ENCODE measurements at regions not wholly inside any gene's neighbourhood (a gene's known extent, or its start where the extent isn't known, plus 50 kb on each side); places are given as distances from the start of the nearest gene placed in this dataset.

- Histone ChIP-seq H3K9me3 (no peaks in the 10 kb centered on the region), H3K4me3 (no peak overlapping the region), H3K36me3 (no peaks in the 10 kb centered on the region), H3K27me3 (no peaks in the 10 kb centered on the region), H3K27ac (no peak overlapping the region), H3K4me1 (no peaks in the 10 kb centered on the region)
- ATAC-seq = no peak
- 69 to 89% methylated on average over 1 to 2 of the region's 2 CpGs for WGBS, 2 donors (ENCODE audit: low coverage in 1 of 2)
- TF ChIP-seq CTCF (IDR thresholded peaks at IDR 0.05) (no peak), POLR2A (IDR thresholded peaks at IDR 0.05) (no peak), EP300 (IDR thresholded peaks at IDR 0.05) (no peak), POLR2AphosphoS5 (IDR thresholded peaks at IDR 0.05) (no peak)
Observed at GRCh38 chr2:122639711-122640110, 884.3 kb downstream of the TSN start.

GRCh38 chr2:122643725-122644329 is 888.4 kb downstream of the TSN start:
- Histone ChIP-seq H3K27me3 (no peaks in the 10 kb centered on the region), H3K36me3 (no peaks in the 10 kb centered on the region), H3K4me1 (no peaks in the 10 kb centered on the region), H3K9me3 (no peaks in the 10 kb centered on the region), H3K4me3 (no peak overlapping the region), H3K27ac (no peak overlapping the region)
- TF ChIP-seq POLR2AphosphoS5 (IDR thresholded peaks at IDR 0.05) (no peak), EP300 (IDR thresholded peaks at IDR 0.05) (no peak), CTCF (IDR thresholded peaks at IDR 0.05) (no peak), POLR2A (IDR thresholded peaks at IDR 0.05) (no peak)
- no peak for ATAC-seq
- 25 to 67% methylated on average over 1 of the region's 1 CpG for WGBS, 2 donors (ENCODE audit: low coverage in 1 of 2)

- Histone ChIP-seq H3K4me1 (no peaks in the 10 kb centered on the region), H3K27ac (no peak overlapping the region), H3K9me3 (no peaks in the 10 kb centered on the region), H3K36me3 (no peaks in the 10 kb centered on the region), H3K4me3 (no peak overlapping the region), H3K27me3 (no peaks in the 10 kb centered on the region)
- no peak for TF ChIP-seq CTCF (IDR thresholded peaks at IDR 0.05)
- no peak for TF ChIP-seq EP300 (IDR thresholded peaks at IDR 0.05)
- no peak for TF ChIP-seq POLR2A (IDR thresholded peaks at IDR 0.05)
- TF ChIP-seq POLR2AphosphoS5 (IDR thresholded peaks at IDR 0.05) = no peak
- WGBS, 2 donors (ENCODE audit: low coverage in 1 of 2) = 78 to 84% methylated on average over 2 of the region's 2 CpGs
- ATAC-seq = no peak
Observed at GRCh38 chr2:122651236-122651635, 895.8 kb downstream of the TSN start.

- TF ChIP-seq CTCF (IDR thresholded peaks at IDR 0.05) (no peak), POLR2AphosphoS5 (IDR thresholded peaks at IDR 0.05) (no peak), POLR2A (IDR thresholded peaks at IDR 0.05) (no peak), EP300 (IDR thresholded peaks at IDR 0.05) (no peak)
- Histone ChIP-seq H3K27ac (no peak overlapping the region), H3K9me3 (no peaks in the 10 kb centered on the region), H3K36me3 (no peaks in the 10 kb centered on the region), H3K4me3 (no peak overlapping the region), H3K4me1 (no peaks in the 10 kb centered on the region), H3K27me3 (no peaks in the 10 kb centered on the region)
- ATAC-seq = no peak
- WGBS, 2 donors (ENCODE audit: low coverage in 1 of 2) = 93 to 94% methylated on average over 2 of the region's 2 CpGs
Observed at GRCh38 chr2:122651780-122652179, 896.3 kb downstream of the TSN start.

- Histone ChIP-seq H3K27ac (no peak overlapping the region), H3K27me3 (no peaks in the 10 kb centered on the region), H3K36me3 (no peaks in the 10 kb centered on the region), H3K4me3 (no peak overlapping the region), H3K9me3 (no peaks in the 10 kb centered on the region), H3K4me1 (no peaks in the 10 kb centered on the region)
- 41 to 75% methylated on average over 3 of the region's 3 CpGs for WGBS, 2 donors (ENCODE audit: low coverage in 1 of 2)
- no peak for TF ChIP-seq POLR2AphosphoS5 (IDR thresholded peaks at IDR 0.05)
- TF ChIP-seq EP300 (IDR thresholded peaks at IDR 0.05) = no peak
- TF ChIP-seq CTCF (IDR thresholded peaks at IDR 0.05) = no peak
- TF ChIP-seq POLR2A (IDR thresholded peaks at IDR 0.05) = no peak
- no peak for ATAC-seq
Observed at GRCh38 chr2:122652670-122653069, 897.2 kb downstream of the TSN start.

All from gastroesophageal sphincter (tissue), 4 donors.